Suprapubic skin (tissue), 4 donors: ENCODE measurements at regions not wholly inside any gene's neighbourhood (a gene's known extent, or its start where the extent isn't known, plus 50 kb on each side); places are given as distances from the start of the nearest gene placed in this dataset.

Source experiments
- DNase-seq, 2 donors: peaks; one replicate each; pipeline ENCODE4 v3.0.0-alpha.2; 2019; ENCODE audit warnings: low spot score in 2 of 2
- H3K27ac ChIP-seq: fragments of 200-600 bp; sonication (generic); one replicate; pipeline ENCODE4 v1.5.1; 2019
- H3K27me3 ChIP-seq: fragments of 200-600 bp; sonication (generic); one replicate; pipeline ENCODE4 v1.5.1; 2019
- H3K36me3 ChIP-seq: fragments of 200-600 bp; sonication (generic); one replicate; pipeline ENCODE4 v1.5.1; 2019
- H3K4me1 ChIP-seq: fragments of 200-600 bp; sonication (generic); one replicate; pipeline ENCODE4 v1.5.1; 2019
- H3K4me3 ChIP-seq: fragments of 200-600 bp; sonication (generic); one replicate; pipeline ENCODE4 v1.5.1; 2019; ENCODE audit warnings: mild to moderate bottlenecking
- H3K9me3 ChIP-seq: fragments of 200-600 bp; sonication (generic); one replicate; pipeline ENCODE4 v1.5.1; 2019
- CTCF ChIP-seq, 2 donors: fragments of 200-600 bp in 1 of 2; fragments of 450-650 bp in 1 of 2; sonication (generic) in 1 of 2; IDR thresholded peaks; one replicate each; pipeline ENCODE4 v1.5.1; 2016 to 2019; ENCODE audit warnings: antibody characterized with exemption in 2 of 2, mild to moderate bottlenecking in 1 of 2, moderate library complexity in 1 of 2
- EP300 ChIP-seq: sonication (generic); formaldehyde crosslinking; IDR thresholded peaks from one replicate; pipeline ENCODE4 v1.6.1; 2017; ENCODE audit warnings: antibody characterized with exemption
- POLR2A ChIP-seq, 2 donors: fragments of 450-650 bp; IDR thresholded peaks; one replicate each; pipeline ENCODE4 v1.6.1; 2017; ENCODE audit warnings: antibody characterized with exemption in 2 of 2, mild to moderate bottlenecking in 2 of 2, moderate library complexity in 2 of 2
- POLR2AphosphoS5 ChIP-seq, 3 donors: sonication (generic); formaldehyde crosslinking; IDR thresholded peaks; one replicate each; pipeline ENCODE4 v1.6.1; 2017; ENCODE audit warnings: antibody characterized with exemption in 3 of 3
- WGBS: methylation state at CpG from one replicate; pipeline ENCODE4 v1.1.5; 2018; 5-methylcytosine and 5-hydroxymethylcytosine counted together

GRCh38 chr13:59537500-59537899, 626.2 kb downstream of the DIAPH3 start:
- Histone ChIP-seq H3K4me3 (no peak overlapping the region), H3K4me1 (no peaks in the 10 kb centered on the region), H3K27me3 (no peaks in the 10 kb centered on the region), H3K36me3 (no peaks in the 10 kb centered on the region), H3K27ac (no peak overlapping the region), H3K9me3 (no peaks in the 10 kb centered on the region)
- TF ChIP-seq POLR2A (IDR thresholded peaks at IDR 0.05), result no peak
- TF ChIP-seq POLR2AphosphoS5 (IDR thresholded peaks at IDR 0.05), result no peak
- no peak for TF ChIP-seq CTCF (IDR thresholded peaks at IDR 0.05)
- no peak for TF ChIP-seq EP300
- DNase-seq, result no peak
- 91% methylated on average over 3 of the region's 3 CpGs for WGBS

GRCh38 chr13:59538512-59538911, 625.2 kb downstream of the DIAPH3 start:
- WGBS, result 100% methylated on average over 1 of the region's 3 CpGs
- no peak overlapping the region for H3K4me3 ChIP-seq
- H3K36me3 ChIP-seq, result no peaks in the 10 kb centered on the region
- H3K27me3 ChIP-seq, result no peaks in the 10 kb centered on the region
- no peaks in the 10 kb centered on the region for H3K9me3 ChIP-seq
- H3K27ac ChIP-seq, result no peak overlapping the region
- no peak for TF ChIP-seq CTCF (IDR thresholded peaks at IDR 0.05)
- no peaks in the 10 kb centered on the region for H3K4me1 ChIP-seq
- no peak for DNase-seq

- TF ChIP-seq POLR2A (IDR thresholded peaks at IDR 0.05) (no peak), POLR2AphosphoS5 (IDR thresholded peaks at IDR 0.05) (no peak)
- no peaks in the 10 kb centered on the region for H3K36me3 ChIP-seq
- H3K4me1 ChIP-seq, result no peaks in the 10 kb centered on the region
- no peaks in the 10 kb centered on the region for H3K27me3 ChIP-seq
- H3K4me3 ChIP-seq, result no peak overlapping the region
- peaks cover under 1% of the 10 kb centered on the region for H3K9me3 ChIP-seq
- H3K27ac ChIP-seq, result no peak overlapping the region
- DNase-seq, result no peak
Measured at GRCh38 chr13:59542303-59542702, 621.4 kb downstream of the DIAPH3 start.

- TF ChIP-seq EP300, result no peak
- no peak for TF ChIP-seq POLR2A (IDR thresholded peaks at IDR 0.05)
- no peak for TF ChIP-seq POLR2AphosphoS5 (IDR thresholded peaks at IDR 0.05)
- no peak for TF ChIP-seq CTCF (IDR thresholded peaks at IDR 0.05)
- Histone ChIP-seq H3K36me3 (no peaks in the 10 kb centered on the region), H3K4me1 (no peaks in the 10 kb centered on the region), H3K27ac (no peak overlapping the region), H3K9me3 (peaks cover 3% of the 10 kb centered on the region), H3K4me3 (no peak overlapping the region), H3K27me3 (no peaks in the 10 kb centered on the region)
- WGBS, result 65% methylated on average over 1 of the region's 1 CpG
- no peak for DNase-seq
Measured at GRCh38 chr13:59543418-59543817, 620.3 kb downstream of the DIAPH3 start.

GRCh38 chr13:59545007-59545406, 618.7 kb downstream of the DIAPH3 start:
- no peak overlapping the region for H3K4me3 ChIP-seq
- H3K4me1 ChIP-seq, result no peaks in the 10 kb centered on the region
- DNase-seq, result no peak
- 100% methylated on average over 1 of the region's 1 CpG for WGBS
- no peaks in the 10 kb centered on the region for H3K36me3 ChIP-seq
- TF ChIP-seq CTCF (IDR thresholded peaks at IDR 0.05) (no peak), POLR2A (IDR thresholded peaks at IDR 0.05) (no peak), POLR2AphosphoS5 (IDR thresholded peaks at IDR 0.05) (no peak), EP300 (no peak)
- no peaks in the 10 kb centered on the region for H3K27me3 ChIP-seq
- H3K9me3 ChIP-seq, result peaks cover 3% of the 10 kb centered on the region
- no peak overlapping the region for H3K27ac ChIP-seq

- TF ChIP-seq CTCF (IDR thresholded peaks at IDR 0.05), result no peak
- no peak for TF ChIP-seq POLR2A (IDR thresholded peaks at IDR 0.05)
- no peaks in the 10 kb centered on the region for H3K27me3 ChIP-seq
- 89% methylated on average over 1 of the region's 1 CpG for WGBS
- no peak overlapping the region for H3K4me3 ChIP-seq
- H3K36me3 ChIP-seq, result no peaks in the 10 kb centered on the region
- H3K9me3 ChIP-seq, result peaks cover 15% of the 10 kb centered on the region
- no peak overlapping the region for H3K27ac ChIP-seq
- no peak for DNase-seq
- no peaks in the 10 kb centered on the region for H3K4me1 ChIP-seq
Measured at GRCh38 chr13:59546178-59546577, 617.5 kb downstream of the DIAPH3 start.
